ENCODE measurements at regions not wholly inside any gene's neighbourhood (a gene's known extent, or its start where the extent isn't known, plus 50 kb on each side); places are given as distances from the start of the nearest gene placed in this dataset.

DNA sequence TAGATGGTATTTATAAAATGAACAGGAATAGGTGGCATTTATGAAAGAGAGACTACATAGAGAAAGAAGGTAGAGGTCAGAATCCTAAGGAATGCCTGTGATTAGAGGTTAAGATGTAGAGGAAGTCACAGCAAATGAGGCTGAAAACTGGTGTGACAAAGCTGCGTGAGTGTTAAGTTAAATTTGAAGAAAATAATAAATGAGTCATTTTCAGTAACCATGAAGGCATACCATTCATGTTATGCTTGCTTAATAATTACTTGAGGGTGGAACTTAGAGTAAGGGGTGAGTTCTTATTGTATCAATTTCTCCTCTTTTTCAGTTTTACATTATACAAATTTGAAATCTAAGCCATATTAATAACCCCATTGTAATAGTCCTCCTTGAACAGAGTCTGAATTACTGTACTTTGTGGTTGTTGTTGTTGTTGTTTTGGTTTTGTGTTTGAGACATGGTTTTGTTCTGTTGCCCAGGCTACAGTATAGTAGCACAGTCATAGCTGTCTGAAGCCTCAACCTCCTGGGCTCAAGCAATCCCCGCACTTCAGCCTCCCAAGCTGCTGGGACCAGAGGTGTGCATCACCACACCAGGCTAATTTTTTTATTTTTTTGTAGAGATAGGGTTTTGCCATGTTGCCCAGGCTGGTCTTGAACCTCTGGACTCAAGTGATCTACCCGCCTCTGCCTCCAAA lies 761.5 kb downstream of the GALC start:
- no peak for TF ChIP-seq CTCF (conservative IDR thresholded peaks at IDR 0.05)
- TF ChIP-seq ZFX (IDR thresholded peaks at IDR 0.05), result no peak

Data from C4-2B (cell line).